ENCODE measurements at regions not wholly inside any gene's neighbourhood (a gene's known extent, or its start where the extent isn't known, plus 50 kb on each side); places are given as distances from the start of the nearest gene placed in this dataset.

DNA sequence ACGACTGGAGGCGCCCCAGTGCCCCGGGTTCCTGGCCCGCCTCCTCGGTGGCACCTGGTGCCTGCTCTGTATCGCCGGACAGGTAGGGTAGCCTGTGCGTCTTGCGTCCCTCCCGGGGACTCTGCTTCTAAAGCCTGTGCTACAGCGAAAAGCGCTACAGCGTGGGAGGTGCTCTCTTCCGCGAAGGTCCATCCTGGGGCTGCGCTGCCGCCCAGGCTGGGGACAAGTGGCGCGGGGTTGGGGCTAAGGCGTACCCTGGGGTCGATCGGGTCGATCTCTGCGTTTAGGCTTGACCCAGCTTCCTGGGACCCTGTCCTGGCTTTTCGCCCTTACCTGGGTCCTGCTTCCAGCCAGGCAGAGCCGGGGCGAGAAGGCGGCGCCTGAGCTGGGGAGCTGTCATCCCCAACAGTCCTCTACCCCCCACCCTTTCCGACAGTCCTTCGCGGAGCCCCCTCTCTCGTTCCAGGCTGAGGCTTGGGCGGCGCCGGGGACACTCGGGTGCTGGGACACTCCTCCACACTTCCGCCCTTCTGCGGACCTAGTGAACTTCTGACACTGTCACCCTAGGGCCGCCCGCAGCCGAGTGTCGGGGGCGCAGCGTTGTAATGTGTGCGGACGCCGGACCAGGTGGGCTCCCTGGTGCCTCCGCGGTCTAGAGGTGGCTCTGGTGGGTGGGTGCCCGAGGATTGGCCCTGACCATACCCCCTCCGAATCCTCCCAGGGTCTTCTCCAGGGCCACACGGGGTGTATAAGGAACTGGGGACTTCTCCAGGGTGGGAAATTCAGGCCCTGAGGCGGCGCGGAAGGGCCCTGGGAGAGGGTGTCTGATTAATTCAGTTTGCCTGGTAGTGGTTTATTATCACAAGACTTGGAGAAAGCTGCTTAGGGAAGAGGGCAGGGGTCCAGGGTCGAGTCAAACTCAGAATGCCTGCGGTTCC, 328.2 kb downstream of the SH3GL2 start:
- TF ChIP-seq, protein P1, sequence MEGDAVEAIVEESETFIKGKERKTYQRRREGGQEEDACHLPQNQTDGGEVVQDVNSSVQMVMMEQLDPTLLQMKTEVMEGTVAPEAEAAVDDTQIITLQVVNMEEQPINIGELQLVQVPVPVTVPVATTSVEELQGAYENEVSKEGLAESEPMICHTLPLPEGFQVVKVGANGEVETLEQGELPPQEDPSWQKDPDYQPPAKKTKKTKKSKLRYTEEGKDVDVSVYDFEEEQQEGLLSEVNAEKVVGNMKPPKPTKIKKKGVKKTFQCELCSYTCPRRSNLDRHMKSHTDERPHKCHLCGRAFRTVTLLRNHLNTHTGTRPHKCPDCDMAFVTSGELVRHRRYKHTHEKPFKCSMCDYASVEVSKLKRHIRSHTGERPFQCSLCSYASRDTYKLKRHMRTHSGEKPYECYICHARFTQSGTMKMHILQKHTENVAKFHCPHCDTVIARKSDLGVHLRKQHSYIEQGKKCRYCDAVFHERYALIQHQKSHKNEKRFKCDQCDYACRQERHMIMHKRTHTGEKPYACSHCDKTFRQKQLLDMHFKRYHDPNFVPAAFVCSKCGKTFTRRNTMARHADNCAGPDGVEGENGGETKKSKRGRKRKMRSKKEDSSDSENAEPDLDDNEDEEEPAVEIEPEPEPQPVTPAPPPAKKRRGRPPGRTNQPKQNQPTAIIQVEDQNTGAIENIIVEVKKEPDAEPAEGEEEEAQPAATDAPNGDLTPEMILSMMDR (IDR thresholded peaks at IDR 0.05; ENCODE audit: low read depth, low read length, missing control alignments): no peak
- no peak for DNase-seq (ENCODE audit: low read depth)
- no peak overlapping the region for H3K4me3 ChIP-seq (ENCODE audit: low read depth, low read length)

DNA sequence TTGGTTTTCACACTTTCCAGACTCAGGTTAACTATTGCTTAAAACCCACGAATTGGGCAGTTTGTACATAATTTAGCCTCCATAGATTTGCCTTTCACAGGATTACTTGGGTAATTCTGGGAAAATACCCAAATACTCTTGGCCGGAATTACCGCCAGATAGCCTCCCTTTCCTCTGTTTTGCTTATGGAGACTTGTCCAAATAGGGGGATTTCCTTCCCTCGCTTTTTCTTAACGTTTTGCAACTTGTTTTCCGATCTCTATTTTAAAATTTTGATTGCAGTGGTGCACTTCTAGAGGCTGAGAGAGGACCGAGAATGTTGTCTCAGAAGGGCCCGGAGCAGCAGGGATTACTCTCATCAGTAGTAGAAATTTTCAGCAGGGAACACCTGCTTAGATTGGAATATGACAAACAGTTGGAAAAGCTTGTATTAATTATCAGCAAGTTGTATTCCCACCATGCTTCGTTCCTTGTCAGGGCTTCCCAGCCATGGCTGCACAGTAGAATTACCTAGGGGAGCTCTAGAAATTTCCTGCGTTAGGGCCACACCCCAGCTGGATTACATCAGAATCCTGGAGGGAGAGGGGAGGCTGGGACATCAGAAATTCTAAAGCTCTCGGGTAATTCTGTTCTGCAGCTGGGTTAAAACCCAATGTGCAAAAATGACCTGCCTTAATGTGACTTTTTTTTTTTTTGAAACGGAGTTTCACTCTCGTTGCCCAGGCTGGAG, 329.1 kb downstream of the SH3GL2 start:
- no peak overlapping the region for H3K4me3 ChIP-seq (ENCODE audit: low read depth, low read length)
- no peak for DNase-seq (ENCODE audit: low read depth)
- TF ChIP-seq, protein P1 (IDR thresholded peaks at IDR 0.05; ENCODE audit: low read depth, low read length, missing control alignments): no peak

DNA sequence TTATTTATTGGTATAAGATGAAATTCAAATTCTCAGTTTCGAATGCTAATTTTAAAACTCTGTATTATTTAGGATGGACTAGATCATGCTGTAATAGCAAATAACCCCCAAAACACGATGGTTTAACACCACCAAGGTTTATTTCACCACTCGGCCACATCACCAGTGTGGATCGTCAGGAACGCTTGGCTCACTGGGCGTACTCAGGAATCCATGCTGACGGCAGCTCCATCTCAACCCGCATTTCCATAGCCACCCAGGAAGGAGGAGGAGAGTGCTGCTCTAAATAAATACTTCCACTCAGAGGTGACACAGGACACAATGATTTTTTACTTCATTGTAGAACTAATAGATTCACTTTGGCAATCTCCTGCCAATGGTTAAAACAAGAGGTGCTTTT, 347.4 kb downstream of the SH3GL2 start:
- H3K4me3 ChIP-seq (ENCODE audit: low read depth, low read length): no peak overlapping the region
- TF ChIP-seq, protein P1 (IDR thresholded peaks at IDR 0.05; ENCODE audit: low read depth, low read length, missing control alignments): no peak
- no peak for DNase-seq (ENCODE audit: low read depth)

DNA sequence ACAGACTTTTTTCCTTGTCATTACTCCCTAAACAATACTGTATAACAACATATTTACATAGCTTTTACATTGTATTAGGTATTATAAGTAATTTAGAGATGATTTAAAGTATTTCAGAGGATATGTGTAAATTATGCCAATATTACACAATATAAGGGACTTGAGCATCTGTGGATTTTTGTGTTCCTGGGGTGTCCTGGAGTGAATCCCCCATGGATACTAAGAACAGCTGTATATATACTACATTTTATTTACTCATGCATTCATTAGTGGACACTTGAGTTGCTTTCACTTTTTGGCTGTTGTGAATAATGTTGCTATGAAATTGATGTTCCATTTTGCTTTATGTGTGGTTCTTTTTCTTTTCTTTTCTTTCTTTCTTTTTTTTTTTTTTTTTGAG, 348.8 kb downstream of the SH3GL2 start:
- DNase-seq (ENCODE audit: low read depth): no peak
- H3K4me3 ChIP-seq (ENCODE audit: low read depth, low read length): no peak overlapping the region
- TF ChIP-seq, protein P1 (IDR thresholded peaks at IDR 0.05; ENCODE audit: low read depth, low read length, missing control alignments): no peak

DNA sequence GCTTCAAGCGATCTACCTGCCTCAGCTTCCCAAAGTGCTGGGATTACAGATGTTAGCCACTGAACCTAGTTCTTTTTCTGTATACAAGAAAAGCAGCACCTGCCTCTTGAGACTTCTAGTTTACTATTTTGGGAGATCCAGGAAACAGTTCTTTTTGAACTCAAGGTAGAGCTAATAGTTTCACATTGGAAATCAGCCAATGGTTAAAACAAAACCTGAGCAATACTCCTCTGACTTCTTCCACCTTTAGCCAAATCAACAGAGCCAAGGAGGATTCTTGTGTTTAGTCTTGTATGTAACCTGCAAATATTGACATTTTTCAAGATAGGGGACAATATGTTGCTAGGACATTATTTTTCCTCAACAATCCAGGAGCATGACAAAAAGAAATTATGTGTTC, 349.4 kb downstream of the SH3GL2 start:
- DNase-seq (ENCODE audit: low read depth): no peak
- no peak overlapping the region for H3K4me3 ChIP-seq (ENCODE audit: low read depth, low read length)
- TF ChIP-seq, protein P1 (IDR thresholded peaks at IDR 0.05; ENCODE audit: low read depth, low read length, missing control alignments): no peak

DNA sequence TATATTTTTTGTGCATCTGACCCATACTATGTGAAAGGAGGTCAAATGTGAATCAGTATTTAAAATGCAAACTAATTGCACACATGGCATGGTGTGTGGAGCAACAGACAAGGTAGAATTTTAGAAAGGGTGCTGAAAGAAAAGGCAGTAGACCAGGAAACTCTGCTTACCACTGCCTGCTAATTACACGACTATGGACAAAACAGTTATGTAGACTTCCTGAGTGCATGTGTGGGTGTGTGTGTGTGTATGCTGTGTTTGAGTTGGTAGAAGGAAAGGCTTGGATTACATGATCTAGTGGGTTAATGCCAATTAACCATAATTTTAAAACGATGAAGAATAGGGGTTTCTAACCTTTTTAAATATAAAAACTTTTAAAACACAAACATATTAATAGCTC, 349.9 kb downstream of the SH3GL2 start:
- TF ChIP-seq, protein P1 (IDR thresholded peaks at IDR 0.05; ENCODE audit: low read depth, low read length, missing control alignments): no peak
- no peak overlapping the region for H3K4me3 ChIP-seq (ENCODE audit: low read depth, low read length)
- no peak for DNase-seq (ENCODE audit: low read depth)
